ENCODE measurements at regions not wholly inside any gene's neighbourhood (a gene's known extent, or its start where the extent isn't known, plus 50 kb on each side); places are given as distances from the start of the nearest gene placed in this dataset.

DNA sequence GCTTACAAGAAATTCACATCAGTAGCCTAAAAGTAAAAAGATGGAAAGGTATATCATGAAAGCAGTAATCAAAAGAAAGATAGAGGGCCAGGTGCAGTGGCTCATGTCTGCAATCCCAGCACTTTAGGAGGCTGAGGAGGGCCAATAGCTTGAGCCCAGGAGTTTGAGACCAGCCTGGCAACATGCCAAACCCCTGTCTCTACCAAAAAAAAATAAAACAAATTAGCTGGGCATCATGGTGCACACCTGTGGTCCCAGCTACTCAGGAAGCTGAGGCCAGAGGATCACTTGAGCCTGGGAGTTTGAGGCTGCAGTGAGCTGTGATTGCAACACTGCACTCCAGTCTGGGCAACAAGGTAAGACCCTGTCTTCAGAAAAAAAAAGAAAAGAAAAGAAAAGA lies 55.5 kb downstream of the GSPT2 start:
- DNase-seq: no peak

DNA sequence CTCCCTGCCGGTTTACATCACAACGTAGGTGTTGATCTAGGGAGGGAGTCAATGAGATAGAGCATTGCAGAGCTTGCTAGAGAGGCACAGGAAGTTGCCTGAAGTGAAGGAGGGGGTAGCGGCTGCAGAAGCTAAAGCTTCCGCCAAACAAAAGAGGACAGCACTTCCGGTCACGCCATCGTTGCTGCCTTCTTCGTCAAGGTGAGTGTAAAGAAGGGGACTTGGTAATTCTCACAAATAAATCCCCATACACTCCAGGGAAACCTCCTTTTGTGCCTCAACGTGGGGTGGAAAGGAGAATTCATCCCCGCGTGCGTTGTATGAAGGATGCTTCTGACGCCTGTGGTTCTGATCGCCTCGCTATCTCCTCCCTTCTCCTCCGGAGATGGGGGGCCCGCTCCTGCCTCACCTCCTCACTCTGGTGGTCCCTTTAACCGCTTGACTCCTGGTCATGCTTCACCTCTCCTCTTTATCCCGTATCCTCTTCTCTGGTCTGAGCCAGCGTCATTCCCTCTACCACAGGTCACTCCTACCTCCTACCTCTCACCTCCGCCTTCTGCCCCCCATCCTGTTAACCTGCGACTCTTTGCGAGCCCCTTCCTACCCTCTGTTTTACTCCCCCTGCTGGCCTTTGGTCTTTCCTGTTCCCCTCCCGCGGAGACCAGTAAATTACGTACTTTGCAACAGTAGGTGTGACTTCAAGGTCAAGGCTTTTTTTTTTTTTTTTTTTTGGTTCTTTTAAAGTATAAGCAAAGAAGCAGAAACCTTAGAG lies 59.9 kb downstream of the GSPT2 start:
- no peak for DNase-seq

DNA sequence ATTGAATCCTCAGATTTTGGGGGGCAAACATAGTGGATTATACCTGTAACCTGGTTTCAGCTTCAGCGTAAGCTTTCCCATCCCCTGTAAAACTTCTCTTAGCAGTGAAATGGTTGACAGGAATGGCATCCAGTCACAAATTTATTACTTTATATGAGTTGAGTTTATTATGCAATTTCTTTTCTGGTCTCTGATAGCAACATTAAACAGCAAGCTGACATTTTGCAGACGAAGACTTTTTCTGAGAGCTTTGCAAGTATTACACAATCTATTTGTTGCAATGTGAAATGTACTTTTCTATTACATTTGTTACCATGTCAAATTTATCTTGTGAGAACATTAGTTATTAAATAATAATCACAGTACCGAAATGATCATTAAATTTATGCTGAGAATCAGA lies 60.6 kb downstream of the GSPT2 start:
- DNase-seq: no peak

DNA sequence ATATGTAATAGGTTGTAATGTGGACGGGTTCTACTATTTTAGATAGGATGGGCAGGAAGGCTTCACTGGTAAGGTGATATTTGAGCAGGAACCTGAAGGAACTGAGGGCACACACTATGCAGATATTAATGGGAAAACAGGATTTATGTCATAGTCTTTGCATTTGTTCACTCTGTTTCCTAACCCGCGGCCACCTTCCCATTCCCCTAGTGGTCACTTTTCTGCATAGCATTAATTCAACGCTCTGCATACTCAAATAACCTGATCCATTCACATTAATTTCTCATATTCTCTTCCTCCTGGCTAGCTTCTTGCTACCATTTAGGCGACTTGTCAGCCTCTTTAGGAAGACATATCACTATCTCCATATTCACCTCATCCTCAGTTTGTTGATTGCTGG lies 61.5 kb downstream of the GSPT2 start:
- no peak for DNase-seq

DNA sequence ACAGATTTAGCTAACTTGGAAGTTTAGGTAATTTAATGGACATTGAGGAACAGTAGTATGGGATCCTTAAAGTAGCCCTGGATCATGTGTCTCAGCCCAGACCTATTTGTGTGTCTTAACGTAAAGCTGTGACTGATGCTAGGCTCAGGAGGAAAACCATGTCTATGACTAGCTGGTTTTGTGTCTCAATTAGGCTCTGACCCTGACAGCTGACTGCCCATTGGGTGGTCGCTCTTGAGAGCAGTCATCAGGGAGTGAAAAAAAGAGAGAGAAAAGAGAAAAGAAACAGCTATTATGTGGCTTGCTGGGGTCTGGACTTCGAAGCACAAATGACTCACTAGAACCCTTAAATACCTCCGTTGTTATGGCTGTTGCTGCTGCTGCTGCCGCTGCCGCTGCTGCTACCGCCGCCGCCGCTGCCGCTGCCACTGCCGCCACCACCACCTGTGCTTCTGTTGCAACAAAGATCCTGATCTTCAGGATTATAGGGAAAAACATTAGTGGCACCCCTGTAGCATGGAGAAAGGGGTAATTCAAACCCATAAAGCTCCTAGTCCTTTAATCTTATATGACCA lies 70.7 kb downstream of the GSPT2 start:
- no peak for DNase-seq

DNA sequence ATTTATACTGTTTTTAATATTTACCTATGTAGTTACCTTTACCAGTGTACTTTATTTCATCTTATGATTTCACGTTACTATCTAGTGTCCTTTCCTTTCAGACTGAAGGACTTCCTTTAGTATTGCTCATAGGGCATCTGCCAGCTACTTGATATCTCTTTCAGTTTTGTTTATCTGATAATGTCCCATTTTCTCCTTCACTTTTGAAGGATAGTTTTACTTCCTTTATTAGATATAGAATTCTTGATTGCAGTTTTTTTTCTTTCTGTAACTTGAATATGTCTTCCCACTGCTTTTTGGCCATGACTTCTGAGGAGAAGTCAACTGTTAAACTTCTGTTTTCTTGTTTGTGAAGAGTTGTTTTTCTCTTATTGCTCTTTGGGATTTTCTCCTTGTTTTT lies 69.4 kb upstream of the MAGED1 start:
- DNase-seq: no peak

DNA sequence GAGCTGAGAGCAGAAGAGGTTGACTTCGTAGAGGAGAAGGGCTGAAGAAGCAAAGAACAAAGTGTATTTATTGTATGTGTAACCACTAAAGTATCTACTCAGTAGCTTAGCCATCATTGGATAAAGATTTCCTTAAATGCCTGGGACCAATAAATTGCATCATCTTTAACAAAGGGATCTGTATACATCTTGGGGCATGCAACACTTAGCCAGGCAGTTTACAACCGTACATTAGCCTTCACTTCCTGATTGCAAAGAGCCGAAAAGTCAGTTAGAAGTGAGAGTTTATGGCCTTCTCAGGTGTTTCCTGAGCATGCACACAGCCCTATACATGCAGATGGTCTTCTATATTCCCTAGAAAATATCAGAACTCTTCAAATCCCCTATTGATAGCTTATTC lies 68.0 kb upstream of the MAGED1 start:
- DNase-seq: no peak

DNA sequence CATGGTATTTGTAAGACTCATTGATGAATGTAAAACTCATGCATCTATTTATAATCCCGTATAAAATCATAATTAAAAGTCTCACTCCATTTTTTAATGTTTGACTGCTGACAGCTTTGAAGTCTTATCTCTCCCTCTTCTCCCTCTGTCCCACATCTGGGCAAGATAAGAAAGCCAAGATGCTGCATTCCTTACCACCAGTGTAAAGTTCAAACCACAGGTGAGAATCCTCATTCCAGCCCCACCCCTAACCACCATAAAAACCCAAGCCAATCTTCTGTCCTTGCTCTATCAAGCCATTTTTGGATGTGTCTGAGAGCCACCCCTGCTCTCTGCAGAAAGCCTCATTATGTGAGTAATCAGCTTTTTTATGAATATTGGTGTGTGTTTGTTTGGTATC lies 59.3 kb upstream of the MAGED1 start:
- DNase-seq: no peak

DNA sequence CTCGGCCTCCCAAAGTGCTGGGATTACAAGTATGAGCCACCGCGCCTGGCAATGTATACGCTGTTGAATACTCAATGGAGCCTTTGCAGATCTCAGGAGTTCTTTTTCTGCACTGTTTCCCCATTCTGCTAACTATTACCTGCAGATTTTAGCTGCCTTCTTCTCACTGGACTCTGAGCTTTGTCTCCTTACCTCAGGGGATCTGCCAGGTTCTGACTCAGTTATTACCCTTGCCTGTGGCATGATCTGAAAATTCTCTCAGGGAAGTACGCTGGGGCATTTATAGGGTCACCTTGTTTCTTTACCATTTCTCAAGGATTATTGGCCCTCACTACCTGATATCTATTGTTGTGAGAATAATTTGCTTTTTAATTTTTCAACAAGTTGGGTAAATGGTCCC lies 56.6 kb upstream of the MAGED1 start:
- no peak for DNase-seq

DNA sequence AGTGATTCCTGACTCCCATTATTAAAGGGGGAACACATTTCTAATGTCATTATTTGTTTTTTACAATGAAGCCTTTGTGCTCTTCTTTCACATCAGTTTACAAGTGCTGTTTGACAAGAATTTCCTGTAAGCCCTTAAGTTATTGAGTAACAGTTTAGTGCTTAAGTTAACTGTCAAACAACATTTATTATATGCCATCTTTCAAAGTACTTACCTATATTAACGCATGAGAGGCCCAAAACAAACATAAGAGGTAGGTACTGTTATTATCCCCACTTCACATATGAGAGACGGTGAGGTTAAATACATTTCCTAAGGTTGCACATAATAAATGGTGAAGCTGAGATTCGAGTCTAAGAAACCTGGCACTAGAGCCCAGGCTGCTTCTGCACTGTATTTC lies 56.0 kb upstream of the MAGED1 start:
- DNase-seq: no peak

DNA sequence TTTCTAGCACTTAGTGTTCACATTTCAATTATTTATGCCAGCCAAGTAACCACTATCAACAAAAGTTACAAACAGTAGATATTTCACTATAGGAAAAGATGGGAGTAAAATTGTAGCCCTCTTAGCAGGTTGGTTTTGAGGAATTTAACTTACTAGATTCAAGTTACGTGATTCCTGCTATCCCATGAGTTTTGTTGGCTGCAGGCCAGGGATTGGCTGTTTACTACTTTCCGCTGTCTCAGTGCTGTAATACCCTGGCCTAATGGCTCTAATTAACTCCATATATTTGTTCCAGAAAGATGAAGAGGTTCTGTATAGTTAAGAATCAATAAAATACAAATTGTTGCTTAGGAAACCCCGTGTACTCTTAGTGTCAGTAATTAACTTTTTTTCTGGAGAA lies 55.5 kb upstream of the MAGED1 start:
- peak; percentile 1 for DNase-seq

All from skin of body (tissue), 1 donor.